IMR-90 (cell line): ENCODE measurements at regions not wholly inside any gene's neighbourhood (a gene's known extent, or its start where the extent isn't known, plus 50 kb on each side); places are given as distances from the start of the nearest gene placed in this dataset.

ENCODE experiments used
- ATAC-seq: fragments of 200-7000 bp; cut with Tn5 transposase; 2 replicates; pipeline ENCODE4 v1.9.1; 2020; ENCODE audit warnings: low read depth, mild to moderate bottlenecking, moderate library complexity
- BruUV-seq: library from RNA; stranded (reverse); fragments of 400-500 nt; replicated peaks from 2 replicates; lab custom pipeline; 2021; lab: Mats Ljungman, UMichigan
- CTCF ChIA-PET: fragments of 300-600 bp; formaldehyde crosslinking; extraction: SDS; loops from one replicate; lab custom pipeline; 2021; ENCODE audit warnings: antibody characterized with exemption; lab: Yijun Ruan, JAX
- POLR2A ChIA-PET: fragments of 300-600 bp; sonication (Branson Sonifier 250); formaldehyde crosslinking; loops from one replicate; lab custom pipeline; 2022; ENCODE audit warnings: antibody characterized with exemption; ENCODE audit not compliant: unreplicated experiment; lab: Charles Lee
- DNase-seq: peaks from one replicate; pipeline ENCODE4 v3.0.0; 2013
- H2AFZ ChIP-seq: replicated peaks from 2 replicates; pipeline ENCODE3; 2013; ENCODE audit warnings: low read length, mild to moderate bottlenecking; ENCODE audit not compliant: poor library complexity
- H2AK5ac ChIP-seq: 2 replicates; pipeline ENCODE4 v1.6.1; 2013; ENCODE audit warnings: low read depth, low read length, inconsistent platforms
- H2AK9ac ChIP-seq: replicated peaks from 2 replicates; pipeline ENCODE3; 2013; ENCODE audit warnings: mild to moderate bottlenecking, low read depth, low read length, moderate library complexity; ENCODE audit not compliant: poor library complexity
- H2BK120ac ChIP-seq: 2 replicates; pipeline ENCODE4 v1.6.1; 2013; ENCODE audit warnings: low read depth, low read length, inconsistent platforms
- H2BK15ac ChIP-seq: 3 replicates; pipeline ENCODE4 v1.6.1; 2013; ENCODE audit warnings: low read depth, low read length, inconsistent platforms
- H2BK20ac ChIP-seq: 2 replicates; pipeline ENCODE4 v1.6.1; 2013; ENCODE audit warnings: low read depth, mild to moderate bottlenecking, inconsistent platforms, low read length, moderate library complexity
- H2BK5ac ChIP-seq: 2 replicates; pipeline ENCODE4 v1.6.1; 2013; ENCODE audit warnings: mild to moderate bottlenecking, low read depth, low read length, inconsistent platforms; ENCODE audit not compliant: poor library complexity, severe bottlenecking
- H3K14ac ChIP-seq: replicated peaks from 2 replicates; pipeline ENCODE4 v1.6.1; 2013; ENCODE audit warnings: low read depth, low read length, inconsistent platforms
- H3K18ac ChIP-seq: 2 replicates; pipeline ENCODE4 v1.6.1; 2013; ENCODE audit warnings: low read depth, low read length, control low read depth
- H3K23ac ChIP-seq: 2 replicates; pipeline ENCODE4 v1.6.1; 2013; ENCODE audit warnings: low read depth, low read length, inconsistent platforms
- H3K27ac ChIP-seq: 2 replicates; pipeline ENCODE4 v1.5.1; 2013; ENCODE audit warnings: mild to moderate bottlenecking, control low read depth, low read length; ENCODE audit not compliant: insufficient read depth
- H3K27me3 ChIP-seq: 2 replicates; pipeline ENCODE4 v1.6.1; 2013; ENCODE audit warnings: low read length; ENCODE audit not compliant: control insufficient read depth, insufficient read depth
- H3K36me3 ChIP-seq: 2 replicates; pipeline ENCODE4 v1.6.1; 2013; ENCODE audit warnings: low read length, mixed read lengths; ENCODE audit not compliant: control insufficient read depth, insufficient read depth
- H3K4ac ChIP-seq: 2 replicates; pipeline ENCODE4 v1.6.1; 2013; ENCODE audit warnings: low read depth, low read length, inconsistent platforms
- H3K4me1 ChIP-seq: 2 replicates; pipeline ENCODE4 v1.6.1; 2013; ENCODE audit warnings: low read length, mixed read lengths; ENCODE audit not compliant: control insufficient read depth, insufficient read depth
- H3K4me2 ChIP-seq: 2 replicates; pipeline ENCODE4 v1.6.1; 2013; ENCODE audit warnings: low read depth, mild to moderate bottlenecking, control low read depth, low read length, moderate library complexity
- H3K4me3 ChIP-seq: 2 replicates; pipeline ENCODE4 v1.5.1; 2013; ENCODE audit warnings: low read depth, mild to moderate bottlenecking, control low read depth, low read length, moderate library complexity; ENCODE audit not compliant: insufficient read depth
- H3K56ac ChIP-seq: 2 replicates; pipeline ENCODE4 v1.6.1; 2013; ENCODE audit warnings: low read length, inconsistent platforms; ENCODE audit not compliant: insufficient read depth; ENCODE audit errors: extremely low read depth
- H3K79me1 ChIP-seq, 2 experiments: 2 replicates each; pipeline ENCODE4 v1.6.1; 2013; ENCODE audit warnings: low read length in 2 of 2, inconsistent platforms in 1 of 2, low read depth in 1 of 2
- H3K9ac ChIP-seq: 2 replicates; pipeline ENCODE4 v1.6.1; 2013; ENCODE audit warnings: low read depth, low read length, control low read depth
- H3K9me1 ChIP-seq: 2 replicates; pipeline ENCODE4 v1.6.1; 2013; ENCODE audit warnings: low read length, inconsistent platforms; ENCODE audit not compliant: insufficient read depth
- H3K9me3 ChIP-seq: 2 replicates; pipeline ENCODE4 v1.6.1; 2013; ENCODE audit warnings: low read length; ENCODE audit not compliant: control insufficient read depth, insufficient read depth
- H4K20me1 ChIP-seq: 2 replicates; pipeline ENCODE4 v1.6.1; 2013; ENCODE audit warnings: low read length, inconsistent platforms; ENCODE audit not compliant: insufficient read depth
- H4K5ac ChIP-seq: 2 replicates; pipeline ENCODE4 v1.6.1; 2013; ENCODE audit warnings: mild to moderate bottlenecking, low read depth, low read length, control low read depth
- H4K8ac ChIP-seq, 2 experiments: 2 replicates each; pipeline ENCODE4 v1.6.1; 2013; ENCODE audit warnings: low read depth in 2 of 2, low read length in 2 of 2, control low read depth in 1 of 2, inconsistent platforms in 1 of 2
- H4K91ac ChIP-seq: 2 replicates; pipeline ENCODE4 v1.6.1; 2013; ENCODE audit warnings: low read depth, low read length, inconsistent platforms; ENCODE audit not compliant: insufficient read depth
- BHLHE40 ChIP-seq: fragments of 150-350 bp; IDR thresholded peaks from 2 replicates; pipeline ENCODE4 v1.6.1; 2016; ENCODE audit warnings: mild to moderate bottlenecking, low read depth, low read length
- CTCF ChIP-seq: conservative IDR thresholded peaks from 2 replicates; pipeline ENCODE4 v1.5.1; 2012; ENCODE audit warnings: mild to moderate bottlenecking, low read depth, low read length, improper control_type of control experiment
- MAFK ChIP-seq: IDR thresholded peaks from 2 replicates; pipeline ENCODE4 v1.6.1; 2012; ENCODE audit warnings: low read depth, low read length, improper control_type of control experiment
- NFE2L2 ChIP-seq: fragments of 150-350 bp; IDR thresholded peaks from 2 replicates; pipeline ENCODE4 v1.6.1; 2016; ENCODE audit warnings: low read depth, mild to moderate bottlenecking, low read length
- RFX5 ChIP-seq: IDR thresholded peaks from 2 replicates; pipeline ENCODE4 v1.8.0; 2012; ENCODE audit warnings: low read depth, mild to moderate bottlenecking, low read length, moderate library complexity
- SMC3 ChIP-seq: fragments of 150-350 bp; IDR thresholded peaks from 2 replicates; pipeline ENCODE4 v1.6.1; 2016; ENCODE audit warnings: low read depth, mild to moderate bottlenecking, antibody characterized with exemption, low read length, moderate library complexity
- WGBS, 2 experiments: methylation state at CpG; one replicate each; pipeline versions ENCODE4 v1.1.5 to v1.1.7; 2013; ENCODE audit warnings: missing lambda C conversion rate in 2 of 2; ENCODE audit not compliant: insufficient read length in 1 of 2; ENCODE audit errors: extremely low coverage in 2 of 2; 5-methylcytosine and 5-hydroxymethylcytosine counted together
- dilution Hi-C: fragments of 300-500 bp; cut with HindIII; formaldehyde crosslinking; loops from one replicate; pipeline ENCODE4 v1.14.3; 2018; ENCODE audit warnings: low sequenced_read_pairs; ENCODE audit not compliant: unreplicated experiment
- in situ Hi-C: fragments of 300-500 bp; cut with MboI; formaldehyde crosslinking; loops from 3 replicates; pipeline ENCODE4 v1.14.3; 2019; ENCODE audit warnings: low sequenced_read_pairs, inconsistent platforms, mixed read lengths
- intact Hi-C: fragments of 100-400 bp; cut with micrococcal nuclease; formaldehyde crosslinking; loops from 2 replicates; pipeline ENCODE4 v1.10.0; 2022
- TF ChIP-seq, protein P1 (sequence below): fragments of 150-350 bp; IDR thresholded peaks from 2 replicates; pipeline ENCODE4 v1.6.1; 2017; ENCODE audit warnings: mild to moderate bottlenecking, antibody characterized with exemption, low read length, low read depth

DNA sequence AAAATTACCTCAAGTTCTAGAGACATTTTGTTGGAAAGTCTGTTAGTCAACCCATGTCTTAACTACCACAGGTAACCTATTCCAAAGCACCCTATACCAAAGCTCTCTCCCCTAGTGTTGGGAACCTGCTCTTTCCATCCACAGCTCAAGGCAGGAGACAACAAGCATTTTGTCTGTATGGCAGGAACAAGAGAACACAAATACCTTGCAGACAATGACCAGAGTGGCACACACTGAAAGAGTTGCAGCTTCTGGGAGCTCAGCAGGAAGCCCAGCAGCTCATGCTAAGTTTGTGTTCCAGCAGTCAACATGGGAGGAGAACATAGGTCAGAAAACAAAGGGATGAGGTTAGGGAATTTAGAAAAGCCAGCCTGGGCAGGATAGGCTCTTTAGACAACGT, 300.8 kb downstream of the HHIPL2 start:
- intact Hi-C loops, result loop anchor here (10.0 kb wide), 1 partner anchor 772 kb away; no protein-coding TSS in a partner anchor
- TF ChIP-seq, protein P1, sequence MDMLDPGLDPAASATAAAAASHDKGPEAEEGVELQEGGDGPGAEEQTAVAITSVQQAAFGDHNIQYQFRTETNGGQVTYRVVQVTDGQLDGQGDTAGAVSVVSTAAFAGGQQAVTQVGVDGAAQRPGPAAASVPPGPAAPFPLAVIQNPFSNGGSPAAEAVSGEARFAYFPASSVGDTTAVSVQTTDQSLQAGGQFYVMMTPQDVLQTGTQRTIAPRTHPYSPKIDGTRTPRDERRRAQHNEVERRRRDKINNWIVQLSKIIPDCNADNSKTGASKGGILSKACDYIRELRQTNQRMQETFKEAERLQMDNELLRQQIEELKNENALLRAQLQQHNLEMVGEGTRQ, result no peak
- TF ChIP-seq CTCF (no peak), BHLHE40 (no peak), RFX5 (no peak), NFE2L2 (no peak), SMC3 (no peak), MAFK (no peak)
- no TSS peak for BruUV-seq

More for the DNA sequence above, 300.8 kb downstream of the HHIPL2 start:
- POLR2A ChIA-PET, result no interaction called here
- no peaks in the 10 kb centered on the region for H3K9me3 ChIP-seq
- no peak overlapping the region for H3K4ac ChIP-seq
- no peak overlapping the region for H2BK5ac ChIP-seq
- H3K4me3 ChIP-seq, result no peak overlapping the region
- no peak overlapping the region for H3K27ac ChIP-seq
- H2AFZ ChIP-seq, result peak overlapping the region; percentile 77
- dilution Hi-C loops, result no loop called here
- H4K5ac ChIP-seq, result no peak overlapping the region
- peaks cover 2% of the 10 kb centered on the region for H3K9me1 ChIP-seq
- peak overlapping the region; percentile 43; the same call in 1 of the 2 replicates for H2AK5ac ChIP-seq
- peak overlapping the region; percentile 56; the same call in 1 of the 2 replicates for H3K14ac ChIP-seq
- no peak overlapping the region for H3K9ac ChIP-seq
- H4K20me1 ChIP-seq, result no peaks in the 10 kb centered on the region
- no peak overlapping the region for H2AK9ac ChIP-seq
- H3K23ac ChIP-seq, result no peak overlapping the region
- no peak overlapping the region for H2BK20ac ChIP-seq
- no peak overlapping the region for H3K4me2 ChIP-seq
- ATAC-seq (no peak), DNase-seq (no peak)
- H4K8ac ChIP-seq, result no peak overlapping the region
- H2BK15ac ChIP-seq, result no peak overlapping the region
- no peaks in the 10 kb centered on the region for H3K27me3 ChIP-seq
- CTCF ChIA-PET, result no interaction called here
- H3K18ac ChIP-seq, result no peak overlapping the region
- WGBS, 2 experiments, result no CpG with 5 or more reads among the region's 1 CpG
- peaks cover 4% of the 10 kb centered on the region for H3K4me1 ChIP-seq
- in situ Hi-C loops, result no loop called here
- no peak overlapping the region for H2BK120ac ChIP-seq
- no peaks in the 10 kb centered on the region for H3K79me1 ChIP-seq
- H3K36me3 ChIP-seq, result no peaks in the 10 kb centered on the region
- H3K56ac ChIP-seq, result no peak overlapping the region
- no peak overlapping the region for H4K91ac ChIP-seq
